HS-27A (cell line): ENCODE measurements at regions not wholly inside any gene's neighbourhood (a gene's known extent, or its start where the extent isn't known, plus 50 kb on each side); places are given as distances from the start of the nearest gene placed in this dataset.
"Not testable (repeated sequence)": the region's sequence is repeated elsewhere in the genome, so short reads cannot be mapped to it uniquely, and the experiment has no call there.

Source experiments
- DNase-seq: peaks from one replicate; pipeline ENCODE4 v3.0.0-alpha.2; 2012; ENCODE audit warnings: low read depth, missing footprints

GRCh38 chr4:111031001-111031579 is 408.2 kb upstream of the PITX2 start:
- no peak for DNase-seq

- DNase-seq: no peak
Observed at GRCh38 chr4:111031596-111031995, 408.7 kb upstream of the PITX2 start.

- DNase-seq: no peak
Observed at GRCh38 chr4:111037591-111038360, 414.9 kb upstream of the PITX2 start.

GRCh38 chr4:111040904-111041303 is 418.0 kb upstream of the PITX2 start:
- DNase-seq: no peak

- DNase-seq: no peak
Observed at GRCh38 chr4:111043286-111043685, 420.4 kb upstream of the PITX2 start.

- DNase-seq: no peak
Observed at GRCh38 chr4:111045992-111046391, 423.1 kb upstream of the PITX2 start.

GRCh38 chr4:111046811-111047210 is 423.9 kb upstream of the PITX2 start:
- DNase-seq: no peak

- DNase-seq: no peak
Observed at GRCh38 chr4:111048316-111048715, 425.4 kb upstream of the PITX2 start.

GRCh38 chr4:111064342-111064993 is 441.6 kb upstream of the PITX2 start:
- peak; percentile 26 for DNase-seq

GRCh38 chr4:111066001-111066400 is 443.1 kb upstream of the PITX2 start:
- no peak for DNase-seq

GRCh38 chr4:111066447-111066846 is 443.6 kb upstream of the PITX2 start:
- no peak for DNase-seq

- no peak for DNase-seq
Observed at GRCh38 chr4:111066887-111067286, 444.0 kb upstream of the PITX2 start.

- DNase-seq: no peak
Observed at GRCh38 chr4:111068883-111069282, 446.0 kb upstream of the PITX2 start.

- DNase-seq: no peak
Observed at GRCh38 chr4:111070390-111070789, 447.5 kb upstream of the PITX2 start.

GRCh38 chr4:111074523-111075114 is 451.7 kb upstream of the PITX2 start:
- DNase-seq: no peak

- DNase-seq: not testable (repeated sequence)
Observed at GRCh38 chr4:111076299-111076698, 453.4 kb upstream of the PITX2 start.

GRCh38 chr4:111108153-111108552 is 485.3 kb upstream of the PITX2 start:
- no peak for DNase-seq

- no peak for DNase-seq
Observed at GRCh38 chr4:111113591-111113990, 490.7 kb upstream of the PITX2 start.

- DNase-seq: no peak
Observed at GRCh38 chr4:111115881-111116280, 493.0 kb upstream of the PITX2 start.

- DNase-seq: no peak
Observed at GRCh38 chr4:111120191-111120590, 497.3 kb upstream of the PITX2 start.

- DNase-seq: no peak
Observed at GRCh38 chr4:111126340-111126739, 503.5 kb upstream of the PITX2 start.

- no peak for DNase-seq
Observed at GRCh38 chr4:111127841-111128240, 505.0 kb upstream of the PITX2 start.

- DNase-seq: no peak
Observed at GRCh38 chr4:111128327-111128726, 505.4 kb upstream of the PITX2 start.
